Mesodermal cell (in vitro differentiated cells): ENCODE measurements at regions not wholly inside any gene's neighbourhood (a gene's known extent, or its start where the extent isn't known, plus 50 kb on each side); places are given as distances from the start of the nearest gene placed in this dataset.
"Not testable (repeated sequence)": the region's sequence is repeated elsewhere in the genome, so short reads cannot be mapped to it uniquely, and the experiment has no call there.

Experiments used
- H3K27ac ChIP-seq: 2 replicates; pipeline ENCODE4 v1.7.0; 2013; ENCODE audit warnings: mild to moderate bottlenecking, low read depth, low read length, moderate library complexity; ENCODE audit not compliant: severe bottlenecking
- H3K36me3 ChIP-seq: 2 replicates; pipeline ENCODE4 v1.7.1; 2013; ENCODE audit warnings: mild to moderate bottlenecking, low read length, moderate library complexity; ENCODE audit not compliant: control insufficient read depth, insufficient read depth
- H3K4me1 ChIP-seq: one replicate; pipeline ENCODE4 v1.7.1; 2013; ENCODE audit warnings: mild to moderate bottlenecking, low read length; ENCODE audit not compliant: insufficient read depth, control insufficient read depth, poor library complexity, severe bottlenecking
- H3K4me3 ChIP-seq: 2 replicates; pipeline ENCODE4 v1.7.0; 2013; ENCODE audit warnings: low read length, control low read depth, mild to moderate bottlenecking; ENCODE audit not compliant: insufficient read depth, poor library complexity, severe bottlenecking; ENCODE audit errors: extremely low read depth
- H3K9me3 ChIP-seq: 2 replicates; pipeline ENCODE4 v1.7.1; 2013; ENCODE audit warnings: mild to moderate bottlenecking, low read length, moderate library complexity; ENCODE audit not compliant: control insufficient read depth
- whole genome bisulfite sequencing, 2 experiments: methylation state at CpG; one replicate each; pipeline ENCODE4 v1.1.5; 2013; ENCODE audit warnings: missing lambda C conversion rate in 2 of 2; ENCODE audit not compliant: insufficient coverage in 2 of 2; 5-methylcytosine and 5-hydroxymethylcytosine counted together

GRCh38 chrX:121433289-121433688, 385.9 kb downstream of the GLUD2 start:
- H3K4me1 ChIP-seq, result no peaks in the 10 kb centered on the region
- WGBS, 2 experiments, result no CpG with 5 or more reads among the region's 1 CpG

GRCh38 chrX:121437666-121438065, 390.3 kb downstream of the GLUD2 start:
- whole genome bisulfite sequencing, 2 experiments, result 87 to 91% methylated on average over 15 to 20 of the region's 23 CpGs
- H3K9me3 ChIP-seq, H3K36me3 ChIP-seq, H3K4me1 ChIP-seq, H3K27ac ChIP-seq, H3K4me3 ChIP-seq: not testable (repeated sequence)

More at GRCh38 chrX:121433289-121433688, 385.9 kb downstream of the GLUD2 start:
- no peak overlapping the region for H3K4me3 ChIP-seq
- no peak overlapping the region for H3K27ac ChIP-seq
- H3K9me3 ChIP-seq, result no peaks in the 10 kb centered on the region
- H3K36me3 ChIP-seq, result no peaks in the 10 kb centered on the region

GRCh38 chrX:121455890-121456289, 408.5 kb downstream of the GLUD2 start:
- no peaks in the 10 kb centered on the region for H3K9me3 ChIP-seq
- H3K4me1 ChIP-seq, result no peaks in the 10 kb centered on the region
- WGBS, 2 experiments, result no CpG with 5 or more reads among the region's 1 CpG
- no peaks in the 10 kb centered on the region for H3K36me3 ChIP-seq
- no peak overlapping the region for H3K4me3 ChIP-seq
- no peak overlapping the region for H3K27ac ChIP-seq

- Histone ChIP-seq H3K36me3 (no peaks in the 10 kb centered on the region), H3K4me3 (no peak overlapping the region), H3K9me3 (no peaks in the 10 kb centered on the region), H3K27ac (no peak overlapping the region), H3K4me1 (no peaks in the 10 kb centered on the region)
- 80% methylated on average over 1 of the region's 3 CpGs; no CpG with 5 or more reads in 1 of the 2 experiments for WGBS, 2 experiments
Measured at GRCh38 chrX:121456315-121456714, 408.9 kb downstream of the GLUD2 start.

GRCh38 chrX:121457096-121457495, 409.7 kb downstream of the GLUD2 start:
- H3K4me3 ChIP-seq, result no peak overlapping the region
- H3K9me3 ChIP-seq, result no peaks in the 10 kb centered on the region
- no peaks in the 10 kb centered on the region for H3K4me1 ChIP-seq
- no CpG with 5 or more reads among the region's 1 CpG for WGBS, 2 experiments
- no peaks in the 10 kb centered on the region for H3K36me3 ChIP-seq
- no peak overlapping the region for H3K27ac ChIP-seq

GRCh38 chrX:121479406-121479805, 432.0 kb downstream of the GLUD2 start:
- H3K9me3 ChIP-seq, result no peaks in the 10 kb centered on the region
- WGBS, 2 experiments, result no CpG with 5 or more reads among the region's 4 CpGs
- no peaks in the 10 kb centered on the region for H3K36me3 ChIP-seq
- no peaks in the 10 kb centered on the region for H3K4me1 ChIP-seq
- H3K27ac ChIP-seq, result no peak overlapping the region
- H3K4me3 ChIP-seq, result no peak overlapping the region

GRCh38 chrX:121496966-121497365, 449.6 kb downstream of the GLUD2 start:
- Histone ChIP-seq H3K36me3 (no peaks in the 10 kb centered on the region), H3K4me1 (no peaks in the 10 kb centered on the region), H3K9me3 (no peaks in the 10 kb centered on the region), H3K27ac (no peak overlapping the region), H3K4me3 (no peak overlapping the region)
- WGBS, 2 experiments, result no CpG with 5 or more reads among the region's 1 CpG

GRCh38 chrX:121504153-121504552, 456.7 kb downstream of the GLUD2 start:
- no peak overlapping the region for H3K27ac ChIP-seq
- H3K36me3 ChIP-seq, result no peaks in the 10 kb centered on the region
- no peaks in the 10 kb centered on the region for H3K4me1 ChIP-seq
- no peak overlapping the region for H3K4me3 ChIP-seq
- H3K9me3 ChIP-seq, result no peaks in the 10 kb centered on the region
- 85% methylated on average over 2 of the region's 6 CpGs; no CpG with 5 or more reads in 1 of the 2 experiments for WGBS, 2 experiments

- no peak overlapping the region for H3K27ac ChIP-seq
- no peaks in the 10 kb centered on the region for H3K4me1 ChIP-seq
- no peaks in the 10 kb centered on the region for H3K9me3 ChIP-seq
- no peak overlapping the region for H3K4me3 ChIP-seq
- no peaks in the 10 kb centered on the region for H3K36me3 ChIP-seq
- WGBS, 2 experiments, result no CpG with 5 or more reads among the region's 1 CpG
Measured at GRCh38 chrX:121546317-121546716, 498.9 kb downstream of the GLUD2 start.

- no CpG with 5 or more reads among the region's 2 CpGs for WGBS, 2 experiments
- Histone ChIP-seq H3K9me3 (no peaks in the 10 kb centered on the region), H3K36me3 (no peaks in the 10 kb centered on the region), H3K4me1 (no peaks in the 10 kb centered on the region), H3K27ac (no peak overlapping the region), H3K4me3 (no peak overlapping the region)
Measured at GRCh38 chrX:121558886-121559285, 511.5 kb downstream of the GLUD2 start.

- Histone ChIP-seq H3K36me3 (no peaks in the 10 kb centered on the region), H3K4me1 (no peaks in the 10 kb centered on the region), H3K4me3 (no peak overlapping the region), H3K27ac (no peak overlapping the region), H3K9me3 (no peaks in the 10 kb centered on the region)
Measured at GRCh38 chrX:121562616-121563015, 515.2 kb downstream of the GLUD2 start.
